PC-9 (cell line): ENCODE measurements at regions not wholly inside any gene's neighbourhood (a gene's known extent, or its start where the extent isn't known, plus 50 kb on each side); places are given as distances from the start of the nearest gene placed in this dataset.
"Not testable (repeated sequence)": the region's sequence is repeated elsewhere in the genome, so short reads cannot be mapped to it uniquely, and the experiment has no call there.

Experiments
- EZH2 ChIP-seq: fragments of 200-600 bp; sonication (generic); IDR thresholded peaks from 2 replicates; pipeline ENCODE4 v1.8.0; 2017; ENCODE audit warnings: antibody characterized with exemption, low read depth
- TF ChIP-seq, protein P1 (sequence below): fragments of 200-600 bp; sonication (generic); conservative IDR thresholded peaks from 2 replicates; pipeline ENCODE4 v1.6.1; 2017; ENCODE audit warnings: mixed run types, antibody characterized with exemption, mild to moderate bottlenecking, moderate library complexity

DNA sequence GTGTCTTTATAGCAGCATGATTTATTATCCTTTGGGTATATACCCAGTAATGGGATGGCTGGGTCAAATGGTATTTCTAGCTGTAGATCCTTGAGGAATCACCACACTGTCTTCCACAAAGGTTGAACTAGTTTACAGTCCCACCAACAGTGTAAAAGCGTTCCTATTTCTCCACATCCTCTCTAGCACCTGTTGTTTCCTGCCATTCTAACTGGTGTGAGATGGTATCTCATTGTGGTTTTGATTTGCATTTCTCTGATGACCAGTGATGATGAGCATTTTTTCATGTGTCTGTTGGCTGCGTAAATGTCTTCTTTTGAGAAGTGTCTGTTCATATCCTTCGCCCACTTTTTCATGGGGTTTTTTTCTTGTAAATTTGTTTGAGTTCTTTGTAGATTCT, 66.5 kb upstream of the SLCO2A1 start:
- TF ChIP-seq EZH2 = not testable (repeated sequence)
- TF ChIP-seq, protein P1, sequence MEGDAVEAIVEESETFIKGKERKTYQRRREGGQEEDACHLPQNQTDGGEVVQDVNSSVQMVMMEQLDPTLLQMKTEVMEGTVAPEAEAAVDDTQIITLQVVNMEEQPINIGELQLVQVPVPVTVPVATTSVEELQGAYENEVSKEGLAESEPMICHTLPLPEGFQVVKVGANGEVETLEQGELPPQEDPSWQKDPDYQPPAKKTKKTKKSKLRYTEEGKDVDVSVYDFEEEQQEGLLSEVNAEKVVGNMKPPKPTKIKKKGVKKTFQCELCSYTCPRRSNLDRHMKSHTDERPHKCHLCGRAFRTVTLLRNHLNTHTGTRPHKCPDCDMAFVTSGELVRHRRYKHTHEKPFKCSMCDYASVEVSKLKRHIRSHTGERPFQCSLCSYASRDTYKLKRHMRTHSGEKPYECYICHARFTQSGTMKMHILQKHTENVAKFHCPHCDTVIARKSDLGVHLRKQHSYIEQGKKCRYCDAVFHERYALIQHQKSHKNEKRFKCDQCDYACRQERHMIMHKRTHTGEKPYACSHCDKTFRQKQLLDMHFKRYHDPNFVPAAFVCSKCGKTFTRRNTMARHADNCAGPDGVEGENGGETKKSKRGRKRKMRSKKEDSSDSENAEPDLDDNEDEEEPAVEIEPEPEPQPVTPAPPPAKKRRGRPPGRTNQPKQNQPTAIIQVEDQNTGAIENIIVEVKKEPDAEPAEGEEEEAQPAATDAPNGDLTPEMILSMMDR = not testable (repeated sequence)
